Esophagus squamous epithelium (tissue), 4 donors: ENCODE measurements at regions not wholly inside any gene's neighbourhood (a gene's known extent, or its start where the extent isn't known, plus 50 kb on each side); places are given as distances from the start of the nearest gene placed in this dataset.

ENCODE experiments used
- CTCF ChIP-seq, 6 experiments: fragments of 450-650 bp in 4 of 6; fragments of 200-600 bp in 2 of 6; sonication (generic) in 2 of 6; IDR thresholded peaks; one replicate each; pipeline ENCODE4 v1.5.1; 2016 to 2019; ENCODE audit warnings: antibody characterized with exemption in 6 of 6, mild to moderate bottlenecking in 4 of 6, moderate library complexity in 4 of 6
- POLR2A ChIP-seq, 4 donors: fragments of 450-650 bp; IDR thresholded peaks; one replicate each; pipeline ENCODE4 v1.6.1; 2017; ENCODE audit warnings: antibody characterized with exemption in 4 of 4, mild to moderate bottlenecking in 4 of 4, moderate library complexity in 3 of 4

- no peak for TF ChIP-seq CTCF (IDR thresholded peaks at IDR 0.05)
- TF ChIP-seq POLR2A (IDR thresholded peaks at IDR 0.05), result no peak
Measured at GRCh38 chr5:119860463-119860862, 231.1 kb downstream of the FAM170A start.
